D721Med (cell line): ENCODE measurements at regions not wholly inside any gene's neighbourhood (a gene's known extent, or its start where the extent isn't known, plus 50 kb on each side); places are given as distances from the start of the nearest gene placed in this dataset.

Source experiments
- DNase-seq: peaks from one replicate; pipeline ENCODE4 v3.0.0; 2011; ENCODE audit warnings: low spot score; ENCODE audit not compliant: insufficient read length
- FAIRE-seq: peaks from 2 replicates; lab custom pipeline; 2011; peaks lifted over from hg19 to GRCh38; lab: Jason Lieb, UNC
- TF ChIP-seq, protein P1 (sequence below): IDR thresholded peaks from 2 replicates; pipeline ENCODE4 v1.5.1; 2012; ENCODE audit warnings: mild to moderate bottlenecking, control low read depth; ENCODE audit not compliant: insufficient read depth; ENCODE audit errors: missing control alignments

DNA sequence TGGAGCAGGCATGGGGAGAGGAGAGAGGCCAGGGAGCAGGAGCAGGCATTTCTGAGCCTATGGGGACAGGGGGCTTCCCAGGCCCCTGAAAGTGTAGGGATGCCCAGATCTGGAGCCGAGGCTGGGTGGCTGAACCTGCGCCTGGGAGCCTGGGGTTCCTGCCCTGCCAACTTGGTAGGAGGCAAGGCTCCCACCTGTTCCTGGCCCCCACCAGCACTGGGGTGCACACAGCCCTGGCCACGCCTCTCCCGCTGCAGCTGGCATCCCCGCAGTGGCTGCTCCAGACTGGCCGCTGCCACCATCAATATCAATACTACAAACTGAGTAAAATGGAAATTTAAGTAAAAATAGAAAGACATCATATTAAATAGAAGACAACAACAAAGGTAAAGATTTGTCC is 684.9 kb upstream of the MAP3K7 start:
- TF ChIP-seq, protein P1, sequence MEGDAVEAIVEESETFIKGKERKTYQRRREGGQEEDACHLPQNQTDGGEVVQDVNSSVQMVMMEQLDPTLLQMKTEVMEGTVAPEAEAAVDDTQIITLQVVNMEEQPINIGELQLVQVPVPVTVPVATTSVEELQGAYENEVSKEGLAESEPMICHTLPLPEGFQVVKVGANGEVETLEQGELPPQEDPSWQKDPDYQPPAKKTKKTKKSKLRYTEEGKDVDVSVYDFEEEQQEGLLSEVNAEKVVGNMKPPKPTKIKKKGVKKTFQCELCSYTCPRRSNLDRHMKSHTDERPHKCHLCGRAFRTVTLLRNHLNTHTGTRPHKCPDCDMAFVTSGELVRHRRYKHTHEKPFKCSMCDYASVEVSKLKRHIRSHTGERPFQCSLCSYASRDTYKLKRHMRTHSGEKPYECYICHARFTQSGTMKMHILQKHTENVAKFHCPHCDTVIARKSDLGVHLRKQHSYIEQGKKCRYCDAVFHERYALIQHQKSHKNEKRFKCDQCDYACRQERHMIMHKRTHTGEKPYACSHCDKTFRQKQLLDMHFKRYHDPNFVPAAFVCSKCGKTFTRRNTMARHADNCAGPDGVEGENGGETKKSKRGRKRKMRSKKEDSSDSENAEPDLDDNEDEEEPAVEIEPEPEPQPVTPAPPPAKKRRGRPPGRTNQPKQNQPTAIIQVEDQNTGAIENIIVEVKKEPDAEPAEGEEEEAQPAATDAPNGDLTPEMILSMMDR, result no peak
- no peak for FAIRE-seq
- DNase-seq, result no peak

DNA sequence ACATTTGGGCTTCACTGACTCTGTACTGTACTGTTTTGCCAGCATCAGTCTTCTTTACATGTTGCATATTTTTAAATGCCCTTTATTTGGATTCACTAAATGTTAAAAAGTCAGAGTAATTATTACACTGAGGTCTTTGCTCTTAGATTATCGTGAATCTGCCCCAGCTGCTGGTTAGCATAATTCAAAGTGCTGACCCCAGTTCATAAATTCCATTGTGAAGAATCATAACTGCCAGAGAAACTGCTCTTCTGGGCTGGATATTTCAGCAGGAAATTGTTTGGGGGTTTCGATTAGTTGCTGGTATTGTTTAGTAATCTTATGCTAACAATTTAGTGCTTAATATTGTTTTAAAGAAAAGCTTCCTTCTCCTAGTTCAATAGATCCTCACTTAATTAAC is 682.1 kb upstream of the MAP3K7 start:
- no peak for DNase-seq

DNA sequence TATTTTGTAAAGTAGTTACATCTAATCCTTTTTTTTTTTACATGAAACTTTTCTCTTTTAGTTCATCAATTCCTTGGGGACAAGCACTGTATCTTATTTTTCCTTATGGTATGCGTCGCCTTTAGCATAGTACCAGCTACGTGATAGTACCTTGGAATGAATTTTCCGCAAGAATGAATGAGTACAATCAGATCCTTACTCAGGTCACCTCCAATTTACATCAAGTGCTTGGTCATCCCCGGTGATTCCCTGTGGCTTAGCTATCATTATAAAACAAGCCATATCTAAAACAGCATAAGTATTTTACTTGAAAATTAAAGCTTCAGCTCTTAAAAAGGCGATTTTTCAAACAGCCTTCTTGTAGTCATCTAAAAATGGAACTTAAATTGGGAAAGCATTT is 680.4 kb upstream of the MAP3K7 start:
- TF ChIP-seq, protein P1, result no peak
- no peak for FAIRE-seq
- no peak for DNase-seq

More for the DNA sequence above, 682.1 kb upstream of the MAP3K7 start:
- no peak for FAIRE-seq
- TF ChIP-seq, protein P1, result no peak

DNA sequence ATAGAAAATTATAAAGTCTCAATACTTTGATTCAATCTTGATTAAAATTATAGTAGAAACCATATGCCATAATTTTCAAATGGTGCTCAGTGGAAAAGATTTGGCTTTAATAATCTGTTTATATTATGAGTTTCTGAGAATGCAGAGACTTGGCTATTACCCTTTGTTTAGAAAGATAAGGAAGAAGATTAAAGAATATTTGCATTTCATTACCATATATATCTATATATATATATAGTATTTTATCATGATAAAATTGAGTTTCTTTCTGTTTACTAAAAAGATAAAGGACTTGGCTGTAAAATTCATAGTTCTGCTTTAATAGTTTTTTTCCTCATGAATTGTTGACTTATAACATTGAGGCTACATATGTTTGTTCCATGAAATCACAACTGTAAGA is 679.3 kb upstream of the MAP3K7 start:
- no peak for FAIRE-seq
- no peak for DNase-seq

DNA sequence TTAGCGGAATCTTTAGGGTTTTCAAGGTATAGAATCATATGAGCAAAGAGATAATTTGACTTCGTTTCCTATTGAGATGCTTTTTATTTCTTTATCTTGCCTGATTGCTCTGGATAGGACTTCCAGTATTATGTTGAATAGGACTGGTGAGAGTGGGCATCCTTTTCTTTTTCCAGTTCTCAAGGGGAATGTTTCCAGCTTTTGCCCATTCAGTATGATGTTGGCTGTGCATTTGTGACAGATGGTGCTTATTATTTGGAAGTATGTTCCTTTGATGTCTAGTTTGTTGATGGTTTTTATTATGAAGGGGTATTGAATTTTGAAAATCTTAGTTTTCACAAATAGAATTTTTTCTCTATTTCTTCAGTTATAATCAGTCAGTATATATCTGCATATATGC is 656.6 kb upstream of the MAP3K7 start:
- TF ChIP-seq, protein P1, result no peak
- DNase-seq (no peak), FAIRE-seq (no peak)

More for the DNA sequence above, 679.3 kb upstream of the MAP3K7 start:
- TF ChIP-seq, protein P1, result no peak

DNA sequence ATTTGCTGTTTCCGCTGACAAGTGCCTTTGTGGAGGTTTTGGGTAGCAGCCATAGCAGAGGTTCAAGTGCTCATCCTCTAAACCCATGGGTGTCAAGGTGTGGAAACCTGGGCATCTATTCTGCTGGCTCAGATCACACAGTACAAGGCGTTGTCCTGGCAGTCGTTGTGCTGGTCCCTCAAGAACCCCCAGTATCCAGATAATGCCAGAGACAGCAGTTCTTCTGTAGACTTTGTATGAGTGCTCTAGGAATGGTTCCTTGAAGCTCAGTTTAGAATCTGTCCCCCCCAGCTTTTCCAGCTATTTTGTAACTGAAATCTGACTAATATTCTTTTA is 655.7 kb upstream of the MAP3K7 start:
- no peak for FAIRE-seq

DNA sequence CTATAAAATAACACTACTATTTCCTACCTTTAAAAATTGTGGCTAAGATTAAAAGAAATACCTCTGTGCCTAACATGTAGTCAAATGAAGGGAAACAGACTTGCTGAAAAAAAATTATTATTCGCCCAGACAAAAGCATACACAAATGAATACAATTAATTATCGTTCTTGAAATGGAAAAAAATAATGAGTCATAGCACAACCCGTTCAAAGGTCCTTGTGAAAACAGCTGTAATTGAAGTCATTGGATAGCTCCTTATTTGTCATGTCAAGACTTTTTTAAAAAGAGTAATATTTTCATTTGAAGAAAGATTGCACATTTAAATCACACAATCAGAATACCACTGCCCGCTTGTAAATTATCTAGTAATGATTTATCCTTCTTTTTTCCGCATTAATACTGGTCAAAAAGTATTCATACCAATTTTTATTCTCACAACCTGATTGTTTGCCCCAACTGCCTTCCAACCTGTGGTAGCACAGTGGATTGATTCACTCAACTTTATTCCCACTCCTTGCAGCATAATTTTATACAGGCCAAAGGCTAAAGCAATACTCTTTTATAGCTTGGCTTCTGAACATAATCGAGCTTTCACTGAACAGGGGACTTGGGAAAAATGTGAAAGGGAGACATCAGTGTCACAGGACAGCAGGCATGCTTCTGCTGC is 655.2 kb upstream of the MAP3K7 start:
- DNase-seq (no peak), FAIRE-seq (no peak)
- TF ChIP-seq, protein P1, result no peak

More for the DNA sequence above, 655.7 kb upstream of the MAP3K7 start:
- TF ChIP-seq, protein P1, result no peak
- DNase-seq, result no peak
